HG03342 (cell line): ENCODE measurements at regions not wholly inside any gene's neighbourhood (a gene's known extent, or its start where the extent isn't known, plus 50 kb on each side); places are given as distances from the start of the nearest gene placed in this dataset.
A peak's percentile ranks its signal among the peaks of the same experiment; 100 is the strongest.
"Not testable (repeated sequence)": the region's sequence is repeated elsewhere in the genome, so short reads cannot be mapped to it uniquely, and the experiment has no call there.

Experiments
- ATAC-seq: cut with Tn5 transposase; IDR thresholded peaks from one replicate; pipeline ENCODE4 v1.9.1; 2021; ENCODE audit warnings: mild to moderate bottlenecking, moderate library complexity; ENCODE audit not compliant: unreplicated experiment

GRCh38 chr3:75434276-75434912 lies 229.7 kb upstream of the FRG2C start:
- ATAC-seq = not testable (repeated sequence)

GRCh38 chr3:75434913-75435793 lies 229.0 kb upstream of the FRG2C start:
- peak; percentile 99 for ATAC-seq

GRCh38 chr3:75435794-75436400 lies 228.2 kb upstream of the FRG2C start:
- ATAC-seq = not testable (repeated sequence)

GRCh38 chr3:75440986-75441385 lies 223.1 kb upstream of the FRG2C start:
- not testable (repeated sequence) for ATAC-seq

- ATAC-seq = not testable (repeated sequence)
Measured at GRCh38 chr3:75444634-75445033, 219.5 kb upstream of the FRG2C start.

- ATAC-seq = not testable (repeated sequence)
Measured at GRCh38 chr3:75445234-75445633, 218.9 kb upstream of the FRG2C start.

GRCh38 chr3:75446948-75447347 lies 217.2 kb upstream of the FRG2C start:
- ATAC-seq = not testable (repeated sequence)

GRCh38 chr3:75453328-75453727 lies 210.8 kb upstream of the FRG2C start:
- ATAC-seq = not testable (repeated sequence)

GRCh38 chr3:75453839-75454238 lies 210.3 kb upstream of the FRG2C start:
- ATAC-seq = not testable (repeated sequence)

GRCh38 chr3:75474530-75474929 lies 189.6 kb upstream of the FRG2C start:
- ATAC-seq = not testable (repeated sequence)

GRCh38 chr3:75496600-75496999 lies 167.5 kb upstream of the FRG2C start:
- not testable (repeated sequence) for ATAC-seq

- ATAC-seq = not testable (repeated sequence)
Measured at GRCh38 chr3:75500357-75500756, 163.8 kb upstream of the FRG2C start.

- ATAC-seq = not testable (repeated sequence)
Measured at GRCh38 chr3:75502171-75502570, 162.0 kb upstream of the FRG2C start.

GRCh38 chr3:75502769-75503756 lies 161.1 kb upstream of the FRG2C start:
- ATAC-seq = not testable (repeated sequence)

GRCh38 chr3:75506603-75507002 lies 157.5 kb upstream of the FRG2C start:
- ATAC-seq = no peak

GRCh38 chr3:75507956-75508355 lies 156.2 kb upstream of the FRG2C start:
- not testable (repeated sequence) for ATAC-seq

- ATAC-seq = not testable (repeated sequence)
Measured at GRCh38 chr3:75527657-75528056, 136.5 kb upstream of the FRG2C start.

- ATAC-seq = not testable (repeated sequence)
Measured at GRCh38 chr3:75552095-75552494, 112.0 kb upstream of the FRG2C start.

GRCh38 chr3:75564427-75564826 lies 99.7 kb upstream of the FRG2C start:
- not testable (repeated sequence) for ATAC-seq

GRCh38 chr3:75572303-75572702 lies 91.8 kb upstream of the FRG2C start:
- not testable (repeated sequence) for ATAC-seq
